ENCODE measurements at regions not wholly inside any gene's neighbourhood (a gene's known extent, or its start where the extent isn't known, plus 50 kb on each side); places are given as distances from the start of the nearest gene placed in this dataset.

- TF ChIP-seq CTCF (IDR thresholded peaks at IDR 0.05; ENCODE audit: low read depth, low read length) (no peak), EZH2phosphoT487 (IDR thresholded peaks at IDR 0.05; ENCODE audit: low read depth) (no peak)
These were observed 193.3 kb downstream of the USP12 start for GRCh38 chr13:26978081-26978860.

Measured in OCI-LY3 (cell line).